HL-60 (cell line): ENCODE measurements at regions not wholly inside any gene's neighbourhood (a gene's known extent, or its start where the extent isn't known, plus 50 kb on each side); places are given as distances from the start of the nearest gene placed in this dataset.

ENCODE experiments used
- SPI1 ChIP-seq: IDR thresholded peaks from 2 replicates; pipeline ENCODE4 v1.6.1; 2012; ENCODE audit warnings: low read depth, mild to moderate bottlenecking, borderline replicate concordance
- TF ChIP-seq, protein P1 (sequence below): IDR thresholded peaks from one replicate; pipeline ENCODE4 v1.5.1; 2011; ENCODE audit warnings: low read length, control low read depth, inconsistent platforms; ENCODE audit not compliant: insufficient read depth
- TF ChIP-seq, protein P2 (sequence below): IDR thresholded peaks from 2 replicates; pipeline ENCODE4 v1.6.1; 2012; ENCODE audit warnings: low read depth; ENCODE audit not compliant: insufficient replicate concordance

DNA sequence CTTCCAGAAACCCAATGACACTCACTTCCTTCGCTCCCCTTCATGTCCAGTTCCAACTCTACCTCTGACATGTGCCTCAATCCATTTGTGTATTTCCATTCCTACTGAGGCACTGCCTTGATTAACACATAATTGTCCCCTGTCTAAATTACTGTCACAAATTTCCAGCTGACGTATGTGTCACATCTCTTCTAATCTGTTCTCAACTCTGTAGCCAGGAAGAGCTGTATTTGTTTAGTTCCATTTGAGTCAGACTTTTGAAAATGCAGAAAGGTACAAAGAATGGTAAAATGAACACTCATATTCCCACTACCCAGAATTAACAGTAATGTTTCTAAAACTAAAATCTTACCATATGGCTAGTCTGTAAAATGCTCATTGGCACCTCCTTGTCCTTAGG lies 299.0 kb upstream of the GADL1 start:
- TF ChIP-seq, protein P1, sequence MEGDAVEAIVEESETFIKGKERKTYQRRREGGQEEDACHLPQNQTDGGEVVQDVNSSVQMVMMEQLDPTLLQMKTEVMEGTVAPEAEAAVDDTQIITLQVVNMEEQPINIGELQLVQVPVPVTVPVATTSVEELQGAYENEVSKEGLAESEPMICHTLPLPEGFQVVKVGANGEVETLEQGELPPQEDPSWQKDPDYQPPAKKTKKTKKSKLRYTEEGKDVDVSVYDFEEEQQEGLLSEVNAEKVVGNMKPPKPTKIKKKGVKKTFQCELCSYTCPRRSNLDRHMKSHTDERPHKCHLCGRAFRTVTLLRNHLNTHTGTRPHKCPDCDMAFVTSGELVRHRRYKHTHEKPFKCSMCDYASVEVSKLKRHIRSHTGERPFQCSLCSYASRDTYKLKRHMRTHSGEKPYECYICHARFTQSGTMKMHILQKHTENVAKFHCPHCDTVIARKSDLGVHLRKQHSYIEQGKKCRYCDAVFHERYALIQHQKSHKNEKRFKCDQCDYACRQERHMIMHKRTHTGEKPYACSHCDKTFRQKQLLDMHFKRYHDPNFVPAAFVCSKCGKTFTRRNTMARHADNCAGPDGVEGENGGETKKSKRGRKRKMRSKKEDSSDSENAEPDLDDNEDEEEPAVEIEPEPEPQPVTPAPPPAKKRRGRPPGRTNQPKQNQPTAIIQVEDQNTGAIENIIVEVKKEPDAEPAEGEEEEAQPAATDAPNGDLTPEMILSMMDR = no peak
- TF ChIP-seq SPI1 = no peak
- TF ChIP-seq, protein P2, sequence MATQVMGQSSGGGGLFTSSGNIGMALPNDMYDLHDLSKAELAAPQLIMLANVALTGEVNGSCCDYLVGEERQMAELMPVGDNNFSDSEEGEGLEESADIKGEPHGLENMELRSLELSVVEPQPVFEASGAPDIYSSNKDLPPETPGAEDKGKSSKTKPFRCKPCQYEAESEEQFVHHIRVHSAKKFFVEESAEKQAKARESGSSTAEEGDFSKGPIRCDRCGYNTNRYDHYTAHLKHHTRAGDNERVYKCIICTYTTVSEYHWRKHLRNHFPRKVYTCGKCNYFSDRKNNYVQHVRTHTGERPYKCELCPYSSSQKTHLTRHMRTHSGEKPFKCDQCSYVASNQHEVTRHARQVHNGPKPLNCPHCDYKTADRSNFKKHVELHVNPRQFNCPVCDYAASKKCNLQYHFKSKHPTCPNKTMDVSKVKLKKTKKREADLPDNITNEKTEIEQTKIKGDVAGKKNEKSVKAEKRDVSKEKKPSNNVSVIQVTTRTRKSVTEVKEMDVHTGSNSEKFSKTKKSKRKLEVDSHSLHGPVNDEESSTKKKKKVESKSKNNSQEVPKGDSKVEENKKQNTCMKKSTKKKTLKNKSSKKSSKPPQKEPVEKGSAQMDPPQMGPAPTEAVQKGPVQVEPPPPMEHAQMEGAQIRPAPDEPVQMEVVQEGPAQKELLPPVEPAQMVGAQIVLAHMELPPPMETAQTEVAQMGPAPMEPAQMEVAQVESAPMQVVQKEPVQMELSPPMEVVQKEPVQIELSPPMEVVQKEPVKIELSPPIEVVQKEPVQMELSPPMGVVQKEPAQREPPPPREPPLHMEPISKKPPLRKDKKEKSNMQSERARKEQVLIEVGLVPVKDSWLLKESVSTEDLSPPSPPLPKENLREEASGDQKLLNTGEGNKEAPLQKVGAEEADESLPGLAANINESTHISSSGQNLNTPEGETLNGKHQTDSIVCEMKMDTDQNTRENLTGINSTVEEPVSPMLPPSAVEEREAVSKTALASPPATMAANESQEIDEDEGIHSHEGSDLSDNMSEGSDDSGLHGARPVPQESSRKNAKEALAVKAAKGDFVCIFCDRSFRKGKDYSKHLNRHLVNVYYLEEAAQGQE = no peak
